H1 (cell line): ENCODE measurements at regions not wholly inside any gene's neighbourhood (a gene's known extent, or its start where the extent isn't known, plus 50 kb on each side); places are given as distances from the start of the nearest gene placed in this dataset.

Experiments used
- CTCF ChIA-PET: fragments of 300-600 bp; sonication (Branson Sonifier 250); formaldehyde crosslinking; loops from one replicate; lab custom pipeline; 2021; ENCODE audit not compliant: partially characterized antibody; lab: Charles Lee
- POLR2A ChIA-PET: fragments of 300-600 bp; sonication (Branson Sonifier 250); formaldehyde crosslinking; loops from one replicate; lab custom pipeline; 2021; ENCODE audit warnings: inconsistent platforms; ENCODE audit not compliant: partially characterized antibody; lab: Charles Lee
- DNase-seq, 2 experiments: peaks; one replicate each; pipeline versions ENCODE4 v3.0.0 to v3.0.0-alpha.2; 2010 to 2022; ENCODE audit warnings: low spot score in 2 of 2, low read depth in 1 of 2, mixed read lengths in 1 of 2
- FAIRE-seq: peaks from 2 replicates; lab custom pipeline; 2011; peaks lifted over from hg19 to GRCh38; lab: Jason Lieb, UNC
- H2AFZ ChIP-seq: 2 replicates; pipeline ENCODE4 v1.8.1; 2012; ENCODE audit warnings: low read length, inconsistent platforms
- H2AK5ac ChIP-seq: 2 replicates; pipeline ENCODE4 v1.6.1; 2013; ENCODE audit warnings: low read depth, low read length
- H2BK120ac ChIP-seq: replicated peaks from 2 replicates; pipeline ENCODE3; 2013; ENCODE audit warnings: low read depth, low read length, inconsistent platforms
- H2BK12ac ChIP-seq: 2 replicates; pipeline ENCODE4 v1.6.1; 2013; ENCODE audit warnings: low read depth, low read length
- H2BK15ac ChIP-seq: 2 replicates; pipeline ENCODE4 v1.6.1; 2013; ENCODE audit warnings: low read length
- H2BK20ac ChIP-seq: 2 replicates; pipeline ENCODE4 v1.6.1; 2013; ENCODE audit warnings: low read length
- H2BK5ac ChIP-seq: 2 replicates; pipeline ENCODE4 v1.6.1; 2013; ENCODE audit warnings: low read depth, low read length
- H3K14ac ChIP-seq: 2 replicates; pipeline ENCODE4 v1.6.1; 2013; ENCODE audit warnings: inconsistent platforms; ENCODE audit not compliant: insufficient read length
- H3K18ac ChIP-seq: 2 replicates; pipeline ENCODE4 v1.6.1; 2013; ENCODE audit warnings: low read length; ENCODE audit errors: extremely low read depth
- H3K23ac ChIP-seq: 2 replicates; pipeline ENCODE4 v1.6.1; 2013; ENCODE audit warnings: inconsistent platforms; ENCODE audit not compliant: insufficient read length
- H3K23me2 ChIP-seq: 2 replicates; pipeline ENCODE4 v1.6.1; 2013; ENCODE audit warnings: low read depth, low read length
- H3K27ac ChIP-seq: 2 replicates; pipeline ENCODE4 v1.6.1; 2011; ENCODE audit warnings: low read depth, low read length, inconsistent platforms
- H3K27me3 ChIP-seq, 4 experiments: replicated peaks in 1 of 4; 1 replicate in 1 of 4; 2 replicates in 3 of 4; pipeline versions ENCODE4 v1.6.1 to v1.8.1; 2011 to 2013; ENCODE audit warnings: low read length in 3 of 4, mild to moderate bottlenecking in 3 of 4, inconsistent platforms in 2 of 4, mixed read lengths in 2 of 4, moderate library complexity in 1 of 4; ENCODE audit not compliant: control insufficient read depth in 3 of 4, insufficient read depth in 3 of 4; ENCODE audit errors: extremely low read depth in 1 of 4
- H3K36me3 ChIP-seq, 4 experiments: 2 replicates each; pipeline versions ENCODE4 v1.6.1 to v1.8.1; 2011 to 2013; ENCODE audit warnings: mild to moderate bottlenecking in 4 of 4, low read length in 3 of 4, moderate library complexity in 2 of 4, control low read depth in 1 of 4, inconsistent platforms in 1 of 4; ENCODE audit not compliant: insufficient read depth in 4 of 4, control insufficient read depth in 2 of 4
- H3K4ac ChIP-seq: replicated peaks from 2 replicates; pipeline ENCODE3; 2013; ENCODE audit warnings: low read length, low read depth, mixed read lengths, inconsistent platforms; ENCODE audit not compliant: insufficient read length
- H3K4me1 ChIP-seq, 4 experiments: replicated peaks in 1 of 4; 1 replicate in 1 of 4; 2 replicates in 3 of 4; pipeline versions ENCODE4 v1.6.1 to v1.8.1; 2011 to 2013; ENCODE audit warnings: low read length in 3 of 4, inconsistent platforms in 2 of 4, mixed read lengths in 1 of 4; ENCODE audit not compliant: insufficient read depth in 4 of 4, control insufficient read depth in 3 of 4
- H3K4me2 ChIP-seq, 2 experiments: 2 replicates each; pipeline versions ENCODE4 v1.6.1 to v1.8.1; 2011 to 2013; ENCODE audit warnings: low read depth in 2 of 2, low read length in 2 of 2, control low read depth in 1 of 2, inconsistent platforms in 1 of 2, mild to moderate bottlenecking in 1 of 2; ENCODE audit not compliant: insufficient read depth in 1 of 2
- H3K4me3 ChIP-seq, 4 experiments: fragments of 200-600, 300-600 bp in 1 of 4; sonication (generic), shearing (Covaris generic), sonication (Bioruptor Twin) in 1 of 4; 2 replicates each; pipeline versions ENCODE4 v1.5.1 to v1.8.1; 2011 to 2016; ENCODE audit warnings: low read length in 4 of 4, low read depth in 3 of 4, control low read depth in 2 of 4, inconsistent platforms in 2 of 4, mild to moderate bottlenecking in 2 of 4, mixed read lengths in 1 of 4, moderate library complexity in 1 of 4; ENCODE audit not compliant: insufficient read depth in 2 of 4; ENCODE audit errors: extremely low read depth in 1 of 4
- H3K56ac ChIP-seq: replicated peaks from 2 replicates; pipeline ENCODE3; 2013; ENCODE audit warnings: low read depth, mild to moderate bottlenecking, mixed read lengths, low read length, inconsistent platforms; ENCODE audit not compliant: insufficient read length
- H3K79me1 ChIP-seq: 2 replicates; pipeline ENCODE4 v1.6.1; 2013; ENCODE audit warnings: low read depth, low read length, control low read depth
- H3K79me2 ChIP-seq, 2 experiments: 2 replicates each; pipeline versions ENCODE4 v1.6.1 to v1.8.1; 2012 to 2013; ENCODE audit warnings: low read length in 2 of 2, mild to moderate bottlenecking in 2 of 2, inconsistent platforms in 1 of 2; ENCODE audit not compliant: insufficient read depth in 2 of 2, control insufficient read depth in 1 of 2
- H3K9ac ChIP-seq, 4 experiments: replicated peaks in 1 of 4; 1 replicate in 1 of 4; 2 replicates in 3 of 4; pipeline versions ENCODE4 v1.6.1 to v1.8.1; 2011 to 2013; ENCODE audit warnings: low read depth in 3 of 4, low read length in 3 of 4, control low read depth in 2 of 4, mild to moderate bottlenecking in 2 of 4, moderate library complexity in 2 of 4, inconsistent platforms in 1 of 4; ENCODE audit errors: extremely low read depth in 1 of 4
- H3K9me3 ChIP-seq, 2 experiments: 2 replicates each; pipeline versions ENCODE4 v1.6.1 to v1.8.1; 2012 to 2013; ENCODE audit warnings: mild to moderate bottlenecking in 2 of 2, moderate library complexity in 2 of 2, control low read depth in 1 of 2, inconsistent platforms in 1 of 2, low read depth in 1 of 2, low read length in 1 of 2, mixed read lengths in 1 of 2; ENCODE audit not compliant: insufficient read depth in 2 of 2
- H4K20me1 ChIP-seq, 2 experiments: replicated peaks in 1 of 2; 2 replicates each; pipeline versions ENCODE3 to v1.8.1; 2011 to 2013; ENCODE audit warnings: inconsistent platforms in 2 of 2, low read length in 2 of 2, mild to moderate bottlenecking in 1 of 2; ENCODE audit not compliant: insufficient read depth in 2 of 2, control insufficient read depth in 1 of 2
- H4K5ac ChIP-seq: 2 replicates; pipeline ENCODE4 v1.6.1; 2013; ENCODE audit warnings: low read length, low read depth, mixed read lengths, inconsistent platforms; ENCODE audit not compliant: insufficient read length
- H4K8ac ChIP-seq: 2 replicates; pipeline ENCODE4 v1.8.0; 2013; ENCODE audit warnings: mild to moderate bottlenecking, moderate library complexity, low read length, inconsistent platforms; ENCODE audit not compliant: insufficient read depth; ENCODE audit errors: extremely low read depth
- H4K91ac ChIP-seq: replicated peaks from 2 replicates; pipeline ENCODE3; 2013; ENCODE audit warnings: low read length, mixed read lengths, inconsistent platforms; ENCODE audit not compliant: insufficient read length
- CBX5 ChIP-seq: fragments of 300-800, 300-1000 bp; sonication (generic); IDR thresholded peaks from 2 replicates; pipeline ENCODE4 v1.7.1; 2016; ENCODE audit warnings: antibody characterized with exemption, low read length, low read depth
- CBX8 ChIP-seq: fragments of 300-800, 300-1000 bp; sonication (generic); IDR thresholded peaks from 2 replicates; pipeline ENCODE4 v1.7.1; 2016; ENCODE audit warnings: low read depth, low read length, borderline replicate concordance
- CHD1 ChIP-seq: IDR thresholded peaks from 2 replicates; pipeline ENCODE4 v1.6.1; 2012; ENCODE audit warnings: low read depth, low read length, improper control_type of control experiment
- EP300 ChIP-seq, 2 experiments: IDR thresholded peaks; 1 replicate in 1 of 2; 2 replicates in 1 of 2; pipeline ENCODE4 v1.6.1; 2011 to 2012; ENCODE audit warnings: low read depth in 2 of 2, low read length in 2 of 2, mild to moderate bottlenecking in 2 of 2, borderline replicate concordance in 1 of 2, inconsistent platforms in 1 of 2, moderate library complexity in 1 of 2
- GTF2F1 ChIP-seq: IDR thresholded peaks from 2 replicates; pipeline ENCODE4 v1.6.1; 2012; ENCODE audit warnings: low read depth, low read length, improper control_type of control experiment, borderline replicate concordance
- JUND ChIP-seq: IDR thresholded peaks from 2 replicates; pipeline ENCODE4 v1.6.1; 2011; ENCODE audit warnings: mild to moderate bottlenecking, improper control_type of control experiment, low read length
- RAD21 ChIP-seq, 2 experiments: IDR thresholded peaks in 1 of 2; conservative IDR thresholded peaks in 1 of 2; 2 replicates each; pipeline ENCODE4 v1.6.1; 2011; ENCODE audit warnings: low read depth in 2 of 2, low read length in 2 of 2, improper control_type of control experiment in 1 of 2, inconsistent platforms in 1 of 2, mild to moderate bottlenecking in 1 of 2, moderate library complexity in 1 of 2
- SP1 ChIP-seq: IDR thresholded peaks from 2 replicates; pipeline ENCODE4 v1.6.1; 2011; ENCODE audit warnings: low read depth, low read length
- TAF7 ChIP-seq: optimal IDR thresholded peaks from 2 replicates; pipeline ENCODE3; 2011; ENCODE audit warnings: low read depth, mild to moderate bottlenecking, inconsistent platforms, low read length, moderate library complexity, borderline replicate concordance

GRCh38 chr9:78130853-78131252 lies 99.2 kb upstream of the GNAQ start:
- Histone ChIP-seq H3K27me3 (no peaks in the 10 kb centered on the region), H3K9me3 (no peaks in the 10 kb centered on the region), H2BK120ac (no peak overlapping the region), H3K56ac (no peak overlapping the region), H3K4me1 (no peaks in the 10 kb centered on the region), H3K4ac (no peak overlapping the region), H3K23ac (no peak overlapping the region), H3K18ac (no peak overlapping the region), H3K27ac (no peak overlapping the region), H3K14ac (no peak overlapping the region), H4K91ac (no peak overlapping the region), H2AFZ (no peak overlapping the region), H3K4me2 (no peak overlapping the region), H4K5ac (no peak overlapping the region), H2BK15ac (no peak overlapping the region), H2BK12ac (no peak overlapping the region), H3K23me2 (no peaks in the 10 kb centered on the region), H3K79me1 (no peaks in the 10 kb centered on the region), H2BK5ac (no peak overlapping the region), H3K79me2 (no peaks in the 10 kb centered on the region), H4K8ac (no peak overlapping the region), H3K36me3 (no peaks in the 10 kb centered on the region), H2BK20ac (no peak overlapping the region), H4K20me1 (no peaks in the 10 kb centered on the region), H3K4me3 (no peak overlapping the region), H3K9ac (no peak overlapping the region), H2AK5ac (no peak overlapping the region)
- ChIA-PET CTCF (interaction anchor here (1.2 to 7.9 kb wide), 9 partner anchors 10 to 239 kb away, joined by 3 to 43 read pairs (median 5); no protein-coding TSS in a partner anchor), POLR2A (no interaction called here)
- FAIRE-seq (no peak), DNase-seq (no peak)
- TF ChIP-seq TAF7 (no peak), JUND (no peak), EP300 (IDR thresholded peaks at IDR 0.05; ENCODE audit: borderline replicate concordance in 1 of 2, low read depth in 2 of 2, low read length in 2 of 2) (no peak), CHD1 (no peak), SP1 (no peak), CBX5 (no peak), GTF2F1 (no peak), CBX8 (no peak), RAD21 (IDR thresholded peaks at IDR 0.05 in 1 of 2, conservative IDR thresholded peaks at IDR 0.05 in 1 of 2; ENCODE audit: low read depth in 2 of 2, low read length in 2 of 2) (no peak)
